C4-2B (cell line): ENCODE measurements at regions not wholly inside any gene's neighbourhood (a gene's known extent, or its start where the extent isn't known, plus 50 kb on each side); places are given as distances from the start of the nearest gene placed in this dataset.

Experiments
- ZFX ChIP-seq: fragments of 450-650 bp; IDR thresholded peaks from 2 replicates; pipeline ENCODE4 v1.6.1; 2017
- TF ChIP-seq, protein P1 (sequence below): fragments of 450-650 bp; conservative IDR thresholded peaks from 2 replicates; pipeline ENCODE4 v1.5.1; 2017; ENCODE audit warnings: mild to moderate bottlenecking

DNA sequence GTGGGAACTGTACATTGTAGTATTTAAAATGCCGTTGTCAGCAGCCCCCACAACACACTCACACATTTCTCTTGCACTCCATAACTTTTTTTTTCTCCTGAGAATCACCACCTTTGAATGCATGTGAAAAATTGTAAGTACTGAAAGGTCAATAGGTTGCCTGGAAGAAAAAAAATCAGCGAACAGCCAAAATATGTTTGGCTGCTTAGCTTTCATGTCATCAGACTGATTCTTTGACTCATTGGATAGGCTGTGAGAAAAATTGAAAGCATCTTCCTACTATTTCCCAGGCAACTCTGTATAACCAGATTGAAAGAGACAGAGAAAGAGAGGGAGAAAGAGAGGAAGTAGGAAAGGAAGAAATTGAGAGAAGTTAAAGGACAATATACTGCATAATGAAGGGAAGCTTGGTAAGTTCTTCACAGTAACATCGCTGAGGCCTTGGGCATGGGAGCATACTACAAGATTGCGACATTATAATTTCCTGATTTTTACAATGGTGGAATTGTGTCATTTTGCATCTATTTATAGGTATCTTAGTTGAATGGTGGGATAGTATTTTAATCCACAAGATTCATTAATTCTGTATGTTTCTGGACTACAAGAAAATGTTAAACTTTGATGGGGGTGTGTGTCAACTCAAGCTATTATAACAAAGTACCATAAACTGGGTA is 249.3 kb upstream of the KCND2 start:
- TF ChIP-seq, protein P1, sequence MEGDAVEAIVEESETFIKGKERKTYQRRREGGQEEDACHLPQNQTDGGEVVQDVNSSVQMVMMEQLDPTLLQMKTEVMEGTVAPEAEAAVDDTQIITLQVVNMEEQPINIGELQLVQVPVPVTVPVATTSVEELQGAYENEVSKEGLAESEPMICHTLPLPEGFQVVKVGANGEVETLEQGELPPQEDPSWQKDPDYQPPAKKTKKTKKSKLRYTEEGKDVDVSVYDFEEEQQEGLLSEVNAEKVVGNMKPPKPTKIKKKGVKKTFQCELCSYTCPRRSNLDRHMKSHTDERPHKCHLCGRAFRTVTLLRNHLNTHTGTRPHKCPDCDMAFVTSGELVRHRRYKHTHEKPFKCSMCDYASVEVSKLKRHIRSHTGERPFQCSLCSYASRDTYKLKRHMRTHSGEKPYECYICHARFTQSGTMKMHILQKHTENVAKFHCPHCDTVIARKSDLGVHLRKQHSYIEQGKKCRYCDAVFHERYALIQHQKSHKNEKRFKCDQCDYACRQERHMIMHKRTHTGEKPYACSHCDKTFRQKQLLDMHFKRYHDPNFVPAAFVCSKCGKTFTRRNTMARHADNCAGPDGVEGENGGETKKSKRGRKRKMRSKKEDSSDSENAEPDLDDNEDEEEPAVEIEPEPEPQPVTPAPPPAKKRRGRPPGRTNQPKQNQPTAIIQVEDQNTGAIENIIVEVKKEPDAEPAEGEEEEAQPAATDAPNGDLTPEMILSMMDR = no peak
- TF ChIP-seq ZFX = no peak
